ENCODE measurements at regions not wholly inside any gene's neighbourhood (a gene's known extent, or its start where the extent isn't known, plus 50 kb on each side); places are given as distances from the start of the nearest gene placed in this dataset.
A peak's percentile ranks its signal among the peaks of the same experiment; 100 is the strongest.
"Not testable (repeated sequence)": the region's sequence is repeated elsewhere in the genome, so short reads cannot be mapped to it uniquely, and the experiment has no call there.

- DNase-seq, result no peak
Observed at GRCh38 chr3:107213044-107213669, 164.1 kb upstream of the CCDC54 start.

- DNase-seq, result no peak
Observed at GRCh38 chr3:107216229-107216628, 161.0 kb upstream of the CCDC54 start.

GRCh38 chr3:107216711-107217110, 160.5 kb upstream of the CCDC54 start:
- no peak for DNase-seq

GRCh38 chr3:107217172-107217571, 160.1 kb upstream of the CCDC54 start:
- no peak for DNase-seq

GRCh38 chr3:107218864-107219269, 158.4 kb upstream of the CCDC54 start:
- no peak for DNase-seq

- no peak for DNase-seq
Observed at GRCh38 chr3:107220538-107220937, 156.7 kb upstream of the CCDC54 start.

- DNase-seq, result no peak
Observed at GRCh38 chr3:107221856-107222255, 155.4 kb upstream of the CCDC54 start.

- no peak for DNase-seq
Observed at GRCh38 chr3:107222907-107223306, 154.3 kb upstream of the CCDC54 start.

- no peak for DNase-seq
Observed at GRCh38 chr3:107224026-107224596, 153.1 kb upstream of the CCDC54 start.

- DNase-seq, result no peak
Observed at GRCh38 chr3:107227091-107227490, 150.1 kb upstream of the CCDC54 start.

GRCh38 chr3:107233877-107234276, 143.4 kb upstream of the CCDC54 start:
- DNase-seq, result not testable (repeated sequence)

- DNase-seq, result no peak
Observed at GRCh38 chr3:107235193-107235927, 141.9 kb upstream of the CCDC54 start.

- peak; percentile 72 for DNase-seq
Observed at GRCh38 chr3:107235928-107236315, 141.3 kb upstream of the CCDC54 start.

GRCh38 chr3:107236655-107237337, 140.4 kb upstream of the CCDC54 start:
- DNase-seq, result no peak

GRCh38 chr3:107238787-107239186, 138.5 kb upstream of the CCDC54 start:
- DNase-seq, result no peak

GRCh38 chr3:107239703-107240102, 137.5 kb upstream of the CCDC54 start:
- no peak for DNase-seq

GRCh38 chr3:107240183-107241091, 136.8 kb upstream of the CCDC54 start:
- peak; percentile 30 for DNase-seq

GRCh38 chr3:107241217-107241616, 136.0 kb upstream of the CCDC54 start:
- no peak for DNase-seq

GRCh38 chr3:107242579-107242978, 134.7 kb upstream of the CCDC54 start:
- DNase-seq, result peak; percentile 4

GRCh38 chr3:107247116-107247515, 130.1 kb upstream of the CCDC54 start:
- no peak for DNase-seq

- no peak for DNase-seq
Observed at GRCh38 chr3:107249132-107249531, 128.1 kb upstream of the CCDC54 start.

GRCh38 chr3:107250221-107250620, 127.0 kb upstream of the CCDC54 start:
- DNase-seq, result no peak

GRCh38 chr3:107251819-107252218, 125.4 kb upstream of the CCDC54 start:
- no peak for DNase-seq
